ENCODE measurements at regions not wholly inside any gene's neighbourhood (a gene's known extent, or its start where the extent isn't known, plus 50 kb on each side); places are given as distances from the start of the nearest gene placed in this dataset.

DNA sequence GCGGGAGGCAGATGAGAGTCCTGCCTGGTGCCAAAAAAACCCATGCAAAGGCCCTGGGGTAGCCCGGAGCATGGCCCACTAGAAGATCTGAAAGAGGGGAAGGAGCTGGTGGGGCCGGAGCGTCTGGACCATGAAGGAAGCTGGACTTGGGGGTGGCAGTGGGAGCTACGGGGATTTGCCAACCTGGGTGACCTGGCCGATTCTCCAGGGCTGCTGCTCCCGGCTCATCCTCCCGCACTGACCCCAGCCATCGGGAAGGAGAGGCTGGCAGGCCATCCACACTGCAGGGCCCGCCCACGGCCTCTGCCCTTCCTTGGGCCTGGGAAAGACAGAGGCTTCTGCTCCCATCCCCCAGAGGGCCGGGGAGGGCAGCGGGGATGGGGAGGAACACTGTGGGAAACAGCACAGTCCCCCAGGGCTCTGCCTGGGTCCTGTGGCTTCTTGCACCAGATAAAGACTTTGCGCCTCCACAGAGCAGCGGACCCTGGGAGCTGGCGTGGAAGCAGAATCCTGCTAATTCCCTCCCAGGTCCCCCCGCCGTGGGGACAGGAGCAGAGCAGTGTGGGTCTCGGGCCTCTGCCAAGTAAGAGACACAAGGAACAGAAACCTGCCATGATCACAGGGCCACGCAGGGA, 87.1 kb upstream of the LINC01488 start:
- H3K36me3 ChIP-seq (ENCODE audit: control insufficient read depth, insufficient read depth, low read length): no peaks in the 10 kb centered on the region
- no peaks in the 10 kb centered on the region for H3K4me1 ChIP-seq
- TF ChIP-seq, protein P1, sequence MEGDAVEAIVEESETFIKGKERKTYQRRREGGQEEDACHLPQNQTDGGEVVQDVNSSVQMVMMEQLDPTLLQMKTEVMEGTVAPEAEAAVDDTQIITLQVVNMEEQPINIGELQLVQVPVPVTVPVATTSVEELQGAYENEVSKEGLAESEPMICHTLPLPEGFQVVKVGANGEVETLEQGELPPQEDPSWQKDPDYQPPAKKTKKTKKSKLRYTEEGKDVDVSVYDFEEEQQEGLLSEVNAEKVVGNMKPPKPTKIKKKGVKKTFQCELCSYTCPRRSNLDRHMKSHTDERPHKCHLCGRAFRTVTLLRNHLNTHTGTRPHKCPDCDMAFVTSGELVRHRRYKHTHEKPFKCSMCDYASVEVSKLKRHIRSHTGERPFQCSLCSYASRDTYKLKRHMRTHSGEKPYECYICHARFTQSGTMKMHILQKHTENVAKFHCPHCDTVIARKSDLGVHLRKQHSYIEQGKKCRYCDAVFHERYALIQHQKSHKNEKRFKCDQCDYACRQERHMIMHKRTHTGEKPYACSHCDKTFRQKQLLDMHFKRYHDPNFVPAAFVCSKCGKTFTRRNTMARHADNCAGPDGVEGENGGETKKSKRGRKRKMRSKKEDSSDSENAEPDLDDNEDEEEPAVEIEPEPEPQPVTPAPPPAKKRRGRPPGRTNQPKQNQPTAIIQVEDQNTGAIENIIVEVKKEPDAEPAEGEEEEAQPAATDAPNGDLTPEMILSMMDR (IDR thresholded peaks at IDR 0.05; ENCODE audit: insufficient read depth in 1 of 2, low read depth in 1 of 2, low read length in 1 of 2, severe bottlenecking in 1 of 2, unreplicated experiment in 1 of 2): no peak
- no peaks in the 10 kb centered on the region for H3K27me3 ChIP-seq (replicated peaks; ENCODE audit: control insufficient read depth, insufficient read depth, low read length)
- no peak overlapping the region for H3K4me3 ChIP-seq (ENCODE audit: low read depth, low read length)
- no peaks in the 10 kb centered on the region for H3K36me3 Mint-ChIP-seq (ENCODE audit: insufficient read depth, unreplicated experiment)
- POLR2A ChIA-PET: no interaction called here
- no peaks in the 10 kb centered on the region for H3K9me3 Mint-ChIP-seq (ENCODE audit: unreplicated experiment)
- no peak overlapping the region for H3K27ac Mint-ChIP-seq (ENCODE audit: unreplicated experiment)
- H3K4me3 Mint-ChIP-seq (ENCODE audit: unreplicated experiment): no peak overlapping the region
- DNase-seq: no peak
- intact Hi-C loops (cut with micrococcal nuclease; ENCODE audit: unreplicated experiment): no loop called here
- no peaks in the 10 kb centered on the region for H3K9me3 ChIP-seq
- BruUV-seq (replicated peaks): no TSS peak
- CTCF ChIA-PET: no interaction called here
- no peaks in the 10 kb centered on the region for H3K27me3 Mint-ChIP-seq (ENCODE audit: insufficient read depth, unreplicated experiment)
- no peaks in the 10 kb centered on the region for H3K4me1 Mint-ChIP-seq (ENCODE audit: low read depth, unreplicated experiment)

GRCh38 chr11:69394869-69395246, 86.6 kb upstream of the LINC01488 start:
- H3K4me1 Mint-ChIP-seq (ENCODE audit: low read depth, unreplicated experiment): no peaks in the 10 kb centered on the region
- no TSS peak for BruUV-seq (replicated peaks)
- no peaks in the 10 kb centered on the region for H3K36me3 ChIP-seq (ENCODE audit: control insufficient read depth, insufficient read depth, low read length)
- H3K9me3 Mint-ChIP-seq (ENCODE audit: unreplicated experiment): peaks cover 2% of the 10 kb centered on the region
- no peaks in the 10 kb centered on the region for H3K9me3 ChIP-seq
- no peak overlapping the region for H3K4me3 Mint-ChIP-seq (ENCODE audit: unreplicated experiment)
- ChIA-PET POLR2A (no interaction called here), CTCF (no interaction called here)
- no peak overlapping the region for H3K4me3 ChIP-seq (ENCODE audit: low read depth, low read length)
- H3K4me1 ChIP-seq: no peaks in the 10 kb centered on the region
- no peaks in the 10 kb centered on the region for H3K27me3 Mint-ChIP-seq (ENCODE audit: insufficient read depth, unreplicated experiment)
- TF ChIP-seq, protein P1 (IDR thresholded peaks at IDR 0.05; ENCODE audit: insufficient read depth in 1 of 2, low read depth in 1 of 2, low read length in 1 of 2, severe bottlenecking in 1 of 2, unreplicated experiment in 1 of 2): no peak
- intact Hi-C loops (cut with micrococcal nuclease; ENCODE audit: unreplicated experiment): no loop called here
- H3K36me3 Mint-ChIP-seq (ENCODE audit: insufficient read depth, unreplicated experiment): no peaks in the 10 kb centered on the region
- H3K27ac Mint-ChIP-seq (ENCODE audit: unreplicated experiment): no peak overlapping the region
- no peak for DNase-seq
- H3K27me3 ChIP-seq (replicated peaks; ENCODE audit: control insufficient read depth, insufficient read depth, low read length): no peaks in the 10 kb centered on the region

GRCh38 chr11:69395287-69395686, 86.2 kb upstream of the LINC01488 start:
- CTCF ChIA-PET: no interaction called here
- no peaks in the 10 kb centered on the region for H3K36me3 Mint-ChIP-seq (ENCODE audit: insufficient read depth, unreplicated experiment)

More at GRCh38 chr11:69395287-69395686, 86.2 kb upstream of the LINC01488 start:
- POLR2A ChIA-PET: no interaction called here
- Mint-ChIP-seq H3K9me3 (ENCODE audit: unreplicated experiment) (peaks cover 7% of the 10 kb centered on the region), H3K4me3 (ENCODE audit: unreplicated experiment) (no peak overlapping the region), H3K27me3 (ENCODE audit: insufficient read depth, unreplicated experiment) (no peaks in the 10 kb centered on the region), H3K27ac (ENCODE audit: unreplicated experiment) (no peak overlapping the region), H3K4me1 (ENCODE audit: low read depth, unreplicated experiment) (no peaks in the 10 kb centered on the region)
- no peak for DNase-seq
- no peaks in the 10 kb centered on the region for H3K9me3 ChIP-seq
- H3K27me3 ChIP-seq (replicated peaks; ENCODE audit: control insufficient read depth, insufficient read depth, low read length): no peaks in the 10 kb centered on the region
- TF ChIP-seq, protein P1 (IDR thresholded peaks at IDR 0.05; ENCODE audit: insufficient read depth in 1 of 2, low read depth in 1 of 2, low read length in 1 of 2, severe bottlenecking in 1 of 2, unreplicated experiment in 1 of 2): no peak
- H3K4me1 ChIP-seq: no peaks in the 10 kb centered on the region
- intact Hi-C loops (cut with micrococcal nuclease; ENCODE audit: unreplicated experiment): no loop called here
- H3K4me3 ChIP-seq (ENCODE audit: low read depth, low read length): no peak overlapping the region
- no TSS peak for BruUV-seq (replicated peaks)
- no peaks in the 10 kb centered on the region for H3K36me3 ChIP-seq (ENCODE audit: control insufficient read depth, insufficient read depth, low read length)

Data from Caco-2 (cell line).